ENCODE measurements at regions not wholly inside any gene's neighbourhood (a gene's known extent, or its start where the extent isn't known, plus 50 kb on each side); places are given as distances from the start of the nearest gene placed in this dataset.

DNA sequence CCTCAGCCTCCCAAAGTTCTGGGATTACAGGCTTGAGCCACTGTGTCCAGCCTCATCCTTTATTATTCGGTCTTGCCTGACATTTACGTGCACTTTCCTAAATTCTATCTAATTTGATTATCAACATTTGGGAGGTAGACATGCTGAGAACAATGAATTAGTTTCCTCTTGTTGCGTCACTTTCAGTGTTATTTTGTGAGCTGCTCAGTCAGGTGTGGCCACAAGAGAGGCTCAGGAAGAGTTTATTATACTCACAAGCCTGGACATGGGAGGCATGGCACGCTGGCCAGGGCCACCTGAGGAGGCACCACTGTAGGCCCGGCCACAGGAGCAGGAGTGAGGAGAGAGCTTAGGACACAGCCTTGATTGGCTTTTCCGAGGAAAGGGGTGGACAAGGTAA, 59.7 kb upstream of the RBFOX2 start:
- TF ChIP-seq, protein P1, sequence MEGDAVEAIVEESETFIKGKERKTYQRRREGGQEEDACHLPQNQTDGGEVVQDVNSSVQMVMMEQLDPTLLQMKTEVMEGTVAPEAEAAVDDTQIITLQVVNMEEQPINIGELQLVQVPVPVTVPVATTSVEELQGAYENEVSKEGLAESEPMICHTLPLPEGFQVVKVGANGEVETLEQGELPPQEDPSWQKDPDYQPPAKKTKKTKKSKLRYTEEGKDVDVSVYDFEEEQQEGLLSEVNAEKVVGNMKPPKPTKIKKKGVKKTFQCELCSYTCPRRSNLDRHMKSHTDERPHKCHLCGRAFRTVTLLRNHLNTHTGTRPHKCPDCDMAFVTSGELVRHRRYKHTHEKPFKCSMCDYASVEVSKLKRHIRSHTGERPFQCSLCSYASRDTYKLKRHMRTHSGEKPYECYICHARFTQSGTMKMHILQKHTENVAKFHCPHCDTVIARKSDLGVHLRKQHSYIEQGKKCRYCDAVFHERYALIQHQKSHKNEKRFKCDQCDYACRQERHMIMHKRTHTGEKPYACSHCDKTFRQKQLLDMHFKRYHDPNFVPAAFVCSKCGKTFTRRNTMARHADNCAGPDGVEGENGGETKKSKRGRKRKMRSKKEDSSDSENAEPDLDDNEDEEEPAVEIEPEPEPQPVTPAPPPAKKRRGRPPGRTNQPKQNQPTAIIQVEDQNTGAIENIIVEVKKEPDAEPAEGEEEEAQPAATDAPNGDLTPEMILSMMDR (IDR thresholded peaks at IDR 0.05) = no peak
- Mint-ChIP-seq H3K36me3 (ENCODE audit: unreplicated experiment) (no peaks in the 10 kb centered on the region), H3K27me3 (ENCODE audit: unreplicated experiment) (no peaks in the 10 kb centered on the region), H3K4me1 (ENCODE audit: unreplicated experiment) (peaks cover 2% of the 10 kb centered on the region), H3K4me3 (ENCODE audit: unreplicated experiment) (no peak overlapping the region), H3K9me3 (ENCODE audit: unreplicated experiment) (no peaks in the 10 kb centered on the region), H3K27ac (ENCODE audit: unreplicated experiment) (no peak overlapping the region)
- DNase-seq (ENCODE audit: extremely low spot score, unreplicated experiment) = no peak

DNA sequence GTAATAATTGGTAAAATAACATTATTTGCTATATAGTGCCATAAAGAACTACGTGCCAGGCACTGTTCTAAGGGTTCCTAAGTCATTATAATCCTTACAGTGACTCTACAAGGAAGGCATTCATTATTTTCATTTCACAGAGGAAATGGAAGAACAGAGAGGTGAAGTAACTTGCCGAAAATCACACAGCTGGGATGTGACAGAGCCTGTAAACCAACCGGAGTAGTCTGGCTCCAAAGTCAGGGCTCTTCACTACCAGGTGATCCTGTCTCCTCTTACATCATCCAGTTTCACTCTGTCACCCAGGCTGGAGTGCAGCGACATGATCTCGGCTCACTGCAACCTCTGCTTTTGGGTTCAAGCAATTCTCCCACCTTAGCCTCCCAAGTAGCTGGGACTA, 59.2 kb upstream of the RBFOX2 start:
- Mint-ChIP-seq H3K27me3 (ENCODE audit: unreplicated experiment) (no peaks in the 10 kb centered on the region), H3K4me3 (ENCODE audit: unreplicated experiment) (no peak overlapping the region)

DNA sequence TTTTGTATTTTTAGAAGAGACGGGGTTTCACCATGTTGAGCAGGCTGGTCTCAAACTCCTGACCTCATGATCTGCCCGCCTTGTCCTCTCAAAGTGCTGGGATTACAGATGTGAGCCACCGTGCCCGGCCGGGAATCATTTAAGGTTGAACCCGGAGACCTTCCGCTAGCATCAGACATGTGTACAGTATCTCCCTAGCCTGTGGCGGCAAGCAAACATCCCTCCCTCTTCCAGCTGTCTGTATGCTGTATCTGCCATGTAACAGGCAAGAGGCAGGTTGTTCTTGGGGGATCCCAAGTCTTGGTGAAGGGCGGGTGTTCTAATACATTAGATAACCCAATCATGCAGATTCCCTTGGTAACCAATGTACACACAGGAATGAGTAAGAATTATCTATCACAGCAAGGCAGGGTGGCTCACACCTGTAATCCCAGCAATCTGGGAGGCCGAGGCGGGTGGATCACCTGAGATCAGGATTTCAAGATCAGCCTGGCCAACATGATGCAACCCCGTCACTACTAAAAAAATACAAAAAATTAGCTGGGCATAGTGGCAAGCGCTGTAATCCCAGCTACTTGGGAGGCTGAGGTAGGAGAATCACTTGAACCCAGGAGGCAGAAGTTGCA, 58.1 kb upstream of the RBFOX2 start:
- peaks cover 3% of the 10 kb centered on the region for H3K4me1 Mint-ChIP-seq (ENCODE audit: unreplicated experiment)
- H3K9me3 Mint-ChIP-seq (ENCODE audit: unreplicated experiment) = no peaks in the 10 kb centered on the region
- no peak overlapping the region for H3K27ac Mint-ChIP-seq (ENCODE audit: unreplicated experiment)
- H3K27me3 Mint-ChIP-seq (ENCODE audit: unreplicated experiment) = no peaks in the 10 kb centered on the region
- H3K4me3 Mint-ChIP-seq (ENCODE audit: unreplicated experiment) = no peak overlapping the region
- TF ChIP-seq, protein P1 (IDR thresholded peaks at IDR 0.05) = no peak
- DNase-seq (ENCODE audit: extremely low spot score, unreplicated experiment) = no peak
- no peaks in the 10 kb centered on the region for H3K36me3 Mint-ChIP-seq (ENCODE audit: unreplicated experiment)

More for the DNA sequence above, 59.2 kb upstream of the RBFOX2 start:
- H3K9me3 Mint-ChIP-seq (ENCODE audit: unreplicated experiment) = no peaks in the 10 kb centered on the region
- no peaks in the 10 kb centered on the region for H3K36me3 Mint-ChIP-seq (ENCODE audit: unreplicated experiment)
- H3K27ac Mint-ChIP-seq (ENCODE audit: unreplicated experiment) = no peak overlapping the region
- no peak for DNase-seq (ENCODE audit: extremely low spot score, unreplicated experiment)
- H3K4me1 Mint-ChIP-seq (ENCODE audit: unreplicated experiment) = peaks cover 2% of the 10 kb centered on the region
- TF ChIP-seq, protein P1 (IDR thresholded peaks at IDR 0.05) = no peak

DNA sequence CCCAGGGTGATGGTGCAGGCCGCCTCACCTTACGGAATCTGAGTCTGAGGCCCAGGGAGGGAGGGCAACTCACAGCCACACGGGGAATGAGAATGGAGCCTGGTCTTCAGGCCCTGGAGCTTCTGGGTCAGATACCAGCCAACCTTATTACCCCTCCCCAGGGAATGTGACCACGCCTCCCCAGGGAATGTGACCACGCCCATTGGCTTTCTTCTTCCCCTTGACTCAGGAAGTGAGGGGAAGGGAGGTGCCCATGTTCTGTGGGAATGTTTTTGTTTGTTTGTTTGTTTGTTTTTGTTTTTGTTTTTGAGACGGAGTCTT, 57.5 kb upstream of the RBFOX2 start:
- Mint-ChIP-seq H3K4me1 (ENCODE audit: unreplicated experiment) (peaks cover 9% of the 10 kb centered on the region), H3K27me3 (ENCODE audit: unreplicated experiment) (no peaks in the 10 kb centered on the region), H3K9me3 (ENCODE audit: unreplicated experiment) (no peaks in the 10 kb centered on the region), H3K4me3 (ENCODE audit: unreplicated experiment) (no peak overlapping the region), H3K36me3 (ENCODE audit: unreplicated experiment) (no peaks in the 10 kb centered on the region), H3K27ac (ENCODE audit: unreplicated experiment) (no peak overlapping the region)
- DNase-seq (ENCODE audit: extremely low spot score, unreplicated experiment) = no peak
- TF ChIP-seq, protein P1 (IDR thresholded peaks at IDR 0.05) = no peak

DNA sequence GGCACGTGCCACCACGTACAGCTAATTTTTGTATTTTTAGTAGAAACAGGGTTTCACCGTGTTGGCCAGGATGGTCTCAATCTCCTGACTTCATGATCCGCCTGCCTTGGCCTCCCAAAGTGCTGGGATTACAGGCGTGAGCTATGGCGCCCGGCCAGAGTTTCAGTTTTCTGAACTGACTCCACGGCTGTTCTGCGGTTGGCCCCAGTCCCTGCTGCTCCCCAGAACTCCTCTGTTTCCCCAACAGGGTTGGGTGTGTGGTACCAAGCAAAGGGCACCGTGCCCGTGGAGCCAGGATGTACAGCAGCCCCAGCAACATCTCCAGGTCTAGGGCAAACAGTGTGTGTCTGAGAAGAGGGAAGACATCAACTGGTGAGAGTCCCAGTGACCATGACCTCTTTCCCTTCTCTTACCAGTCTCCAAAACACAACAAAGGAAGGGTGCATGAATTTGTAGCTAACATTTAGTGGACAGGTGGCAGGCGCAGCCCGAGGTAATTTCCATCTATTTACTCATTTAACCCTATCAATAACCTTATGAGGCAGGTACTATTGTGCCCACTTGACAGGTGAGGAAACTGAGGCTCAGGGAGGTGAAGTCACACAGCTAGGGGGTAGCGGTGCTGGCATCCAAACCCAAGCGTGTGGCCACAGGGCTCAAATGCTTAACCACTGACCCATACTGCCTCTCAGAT, 57.0 kb upstream of the RBFOX2 start:
- Mint-ChIP-seq H3K27me3 (ENCODE audit: unreplicated experiment) (no peaks in the 10 kb centered on the region), H3K4me3 (ENCODE audit: unreplicated experiment) (no peak overlapping the region), H3K36me3 (ENCODE audit: unreplicated experiment) (no peaks in the 10 kb centered on the region), H3K9me3 (ENCODE audit: unreplicated experiment) (no peaks in the 10 kb centered on the region), H3K4me1 (ENCODE audit: unreplicated experiment) (peaks cover 13% of the 10 kb centered on the region), H3K27ac (ENCODE audit: unreplicated experiment) (no peak overlapping the region)
- no peak for DNase-seq (ENCODE audit: extremely low spot score, unreplicated experiment)
- TF ChIP-seq, protein P1 (IDR thresholded peaks at IDR 0.05) = no peak

Data from osteocyte (in vitro differentiated cells).